IPS-NIHi11 (cell line): ENCODE measurements at regions not wholly inside any gene's neighbourhood (a gene's known extent, or its start where the extent isn't known, plus 50 kb on each side); places are given as distances from the start of the nearest gene placed in this dataset.

Experiments
- DNase-seq: peaks from one replicate; pipeline ENCODE4 v3.0.0; 2012; ENCODE audit warnings: mixed read lengths, low spot score

- no peak for DNase-seq
Observed at GRCh38 chr1:115413208-115413607, 75.2 kb upstream of the NGF start.

DNA sequence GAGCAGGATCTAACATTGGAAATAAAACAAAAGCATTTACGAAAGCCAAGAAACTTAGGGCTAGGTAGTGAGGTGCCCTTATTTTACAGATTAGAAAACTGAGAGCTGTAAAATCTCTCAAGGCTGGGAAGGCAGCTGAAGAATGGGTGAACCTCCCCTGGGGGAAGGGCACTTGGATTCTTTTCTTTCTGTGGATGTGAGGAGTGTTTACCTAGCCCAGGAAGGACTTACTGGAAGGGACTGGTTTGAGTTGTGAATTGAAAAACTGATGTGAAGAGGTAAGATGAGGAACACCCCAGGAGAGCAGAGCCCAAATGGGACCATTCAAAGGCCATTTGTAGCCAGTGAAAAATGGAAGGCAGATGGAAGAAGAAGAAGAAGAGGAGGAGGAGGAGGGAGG, 74.7 kb upstream of the NGF start:
- no peak for DNase-seq

DNA sequence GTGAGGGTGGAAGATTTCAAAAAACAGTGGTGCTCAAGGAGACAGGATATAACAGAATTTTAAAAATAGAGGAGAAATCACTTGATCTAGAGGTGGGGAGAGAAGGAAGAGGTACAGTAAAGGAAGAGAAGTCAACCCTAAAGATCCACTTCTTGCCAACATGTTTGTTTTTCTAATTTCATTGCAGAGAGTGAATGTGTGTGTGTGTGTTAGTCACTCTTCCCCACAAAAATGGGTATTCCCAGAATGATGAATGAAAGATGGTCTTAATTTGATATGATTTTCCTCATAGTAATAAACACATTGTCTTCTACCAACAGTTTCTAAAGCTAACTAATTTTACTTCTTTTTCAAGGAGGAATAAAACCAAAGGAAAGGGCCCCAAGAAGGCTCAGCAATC, 74.2 kb upstream of the NGF start:
- no peak for DNase-seq

- DNase-seq, result no peak
Observed at GRCh38 chr1:115411371-115412063, 73.5 kb upstream of the NGF start.

DNA sequence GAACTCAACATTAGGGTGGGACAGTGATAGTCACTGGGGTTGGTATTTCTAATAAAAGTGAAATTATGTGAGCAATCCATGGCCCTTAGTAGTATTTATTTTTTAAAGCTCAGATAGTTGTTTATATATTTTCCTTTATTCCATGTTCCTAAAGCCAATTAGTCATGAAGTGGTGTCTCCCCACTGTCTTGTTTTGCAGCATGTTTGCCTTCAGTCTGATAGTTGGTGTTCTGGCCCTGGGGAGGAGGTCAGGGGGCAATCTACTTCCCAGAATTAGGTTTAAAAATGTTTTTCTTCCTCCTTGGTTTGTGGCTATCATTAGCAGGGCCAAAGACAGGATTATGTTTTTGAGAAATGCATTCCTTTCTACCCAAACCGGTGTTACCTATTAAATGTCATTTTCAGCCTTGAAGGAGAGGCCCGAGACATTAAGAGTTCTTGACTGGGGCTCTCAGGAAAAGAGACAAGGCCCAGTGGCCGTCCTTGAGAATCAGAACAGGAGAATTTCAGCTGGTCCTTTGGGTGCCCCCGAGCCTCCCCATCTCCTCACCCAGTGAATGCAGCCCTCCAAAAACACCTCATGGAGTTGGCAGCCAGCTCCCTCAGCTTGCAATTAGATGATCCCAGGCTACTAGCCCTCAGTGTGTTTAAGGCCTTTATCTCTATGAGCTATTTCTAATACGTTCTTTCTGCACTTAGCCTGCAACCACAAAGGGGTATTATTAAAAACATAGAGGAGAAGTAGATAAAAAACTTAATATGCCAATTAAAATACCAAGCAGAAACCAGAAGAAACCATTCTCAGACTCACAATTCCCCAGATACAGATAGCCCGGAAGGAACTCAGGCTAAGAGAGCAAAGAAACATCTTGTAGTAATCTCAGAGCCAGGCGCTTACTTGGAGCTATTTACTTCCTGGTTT, 71.3 kb upstream of the NGF start:
- no peak for DNase-seq

DNA sequence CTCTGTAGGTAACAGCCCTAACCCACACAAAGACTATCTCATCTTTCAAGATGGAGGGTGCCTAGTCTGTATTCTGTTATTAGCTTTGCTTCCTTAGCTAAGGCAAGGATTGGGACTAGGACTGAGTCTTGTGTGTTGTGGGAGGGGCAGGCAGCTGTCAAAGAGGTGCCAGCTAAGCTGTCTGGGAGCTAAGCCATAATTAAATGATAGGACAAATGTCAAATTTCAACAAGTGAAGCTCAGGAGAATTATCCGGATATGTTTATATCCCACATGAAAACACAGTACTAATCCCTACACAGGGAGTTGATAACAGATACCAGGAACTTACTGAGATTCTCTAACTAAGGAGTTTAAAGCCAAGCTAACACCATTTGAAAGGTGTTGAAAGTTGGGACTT, 70.5 kb upstream of the NGF start:
- no peak for DNase-seq

DNA sequence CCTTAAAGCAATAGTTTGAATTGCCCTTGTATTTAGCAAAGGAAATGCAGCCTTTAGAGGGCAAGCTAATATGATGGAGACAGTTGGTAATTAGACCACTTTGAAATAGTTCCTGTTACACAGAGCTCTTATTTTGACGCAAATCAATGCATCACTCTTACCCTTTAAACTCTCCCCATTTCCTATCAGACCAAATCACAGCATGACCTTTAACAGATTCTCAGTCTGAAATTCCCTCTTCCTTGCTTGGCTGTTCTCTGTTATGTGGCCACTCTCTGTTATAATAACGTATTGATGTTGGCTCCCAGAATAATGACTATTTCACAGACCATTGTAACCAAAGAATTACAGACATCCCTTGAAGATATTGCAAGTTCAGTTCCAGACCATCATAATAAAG, 66.9 kb upstream of the NGF start:
- no peak for DNase-seq

GRCh38 chr1:115402753-115403184, 64.7 kb upstream of the NGF start:
- DNase-seq, result no peak

DNA sequence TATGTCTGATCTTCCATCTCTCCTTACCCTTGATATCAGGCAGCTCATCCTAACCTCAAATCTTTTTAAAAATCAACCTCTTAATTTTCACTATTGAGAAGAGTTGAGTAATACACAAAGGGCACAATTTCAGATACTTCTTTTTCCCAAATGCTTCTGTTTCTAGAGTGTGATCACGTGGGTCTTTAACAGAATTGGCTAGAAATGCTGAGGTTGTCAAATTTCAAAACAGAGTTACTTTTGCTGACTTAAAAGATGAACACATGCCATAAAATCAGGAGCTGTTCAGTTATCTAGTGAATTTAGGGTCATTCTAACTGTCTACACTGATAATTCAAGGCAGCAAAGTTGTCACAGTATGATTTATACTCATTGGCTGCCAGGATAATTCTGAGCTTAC, 63.6 kb upstream of the NGF start:
- DNase-seq, result no peak

- DNase-seq, result no peak
Observed at GRCh38 chr1:115400891-115401290, 62.8 kb upstream of the NGF start.

DNA sequence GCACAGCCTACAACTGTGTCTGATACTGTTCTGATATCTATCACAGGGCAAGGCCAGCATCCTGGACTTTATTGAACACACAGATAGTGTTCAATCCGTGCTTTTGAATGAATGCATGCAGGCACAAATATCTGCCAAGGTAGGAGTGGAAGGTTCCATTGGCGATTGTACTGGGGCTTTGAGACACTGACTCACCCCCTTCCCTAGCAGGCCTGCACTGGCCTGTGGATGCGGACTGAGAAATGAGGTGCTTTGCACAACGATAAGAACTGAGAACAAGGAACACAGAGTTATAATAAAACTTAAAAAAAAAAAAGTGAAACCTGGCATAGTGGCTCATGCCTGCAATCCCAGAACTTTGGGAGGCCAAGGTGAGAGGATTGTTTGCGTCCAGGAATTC, 62.4 kb upstream of the NGF start:
- no peak for DNase-seq

- DNase-seq, result no peak
Observed at GRCh38 chr1:115398745-115399144, 60.7 kb upstream of the NGF start.
